Germinal center (tissue), 1 donor: ENCODE measurements at regions not wholly inside any gene's neighbourhood (a gene's known extent, or its start where the extent isn't known, plus 50 kb on each side); places are given as distances from the start of the nearest gene placed in this dataset.

Experiments used
- DNase-seq: peaks from one replicate; pipeline ENCODE4 v3.0.0; 2012; ENCODE audit warnings: mixed read lengths, low spot score

GRCh38 chrX:69305333-69306062 lies 140.2 kb upstream of the PJA1 start:
- DNase-seq, result no peak

- no peak for DNase-seq
Observed at GRCh38 chrX:69303231-69303630, 138.0 kb upstream of the PJA1 start.

DNA sequence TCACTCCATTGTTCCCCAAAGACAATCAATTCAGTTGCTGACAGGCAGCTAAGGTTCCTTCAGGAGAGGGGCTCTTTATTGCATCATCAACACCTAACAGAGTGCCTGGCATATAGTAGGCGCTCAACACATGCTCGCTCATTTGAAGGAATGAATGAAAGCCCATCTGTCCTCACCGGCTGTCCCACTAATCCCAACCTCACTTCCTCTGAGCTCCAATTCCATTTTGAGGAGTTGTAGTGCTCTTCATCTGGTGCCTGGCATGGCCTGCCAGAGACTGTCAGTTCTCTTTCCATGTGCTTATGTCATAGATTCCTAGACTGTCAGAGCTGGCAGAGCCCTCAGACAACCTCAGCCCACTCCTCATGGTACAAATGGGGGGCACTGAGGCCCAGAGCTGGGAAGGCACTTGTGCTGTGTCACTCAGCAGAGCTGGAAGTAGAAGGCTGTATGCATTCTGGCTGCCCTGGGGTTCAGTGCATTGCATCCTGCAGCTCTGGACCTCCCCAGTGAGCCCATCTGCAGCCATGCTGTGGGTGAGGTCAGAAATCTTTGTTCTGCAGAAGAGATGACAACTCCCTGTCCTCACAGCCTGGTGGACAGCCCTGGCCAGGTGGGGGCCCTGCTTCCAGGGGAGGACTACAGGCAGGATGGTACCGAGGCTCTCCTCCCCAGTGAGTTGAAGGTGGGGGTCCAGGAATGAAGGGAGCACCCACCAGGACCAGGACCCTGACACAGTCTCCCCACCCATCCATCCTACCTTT lies 134.9 kb upstream of the PJA1 start:
- DNase-seq, result no peak

- DNase-seq, result no peak
Observed at GRCh38 chrX:69299285-69299684, 134.0 kb upstream of the PJA1 start.

DNA sequence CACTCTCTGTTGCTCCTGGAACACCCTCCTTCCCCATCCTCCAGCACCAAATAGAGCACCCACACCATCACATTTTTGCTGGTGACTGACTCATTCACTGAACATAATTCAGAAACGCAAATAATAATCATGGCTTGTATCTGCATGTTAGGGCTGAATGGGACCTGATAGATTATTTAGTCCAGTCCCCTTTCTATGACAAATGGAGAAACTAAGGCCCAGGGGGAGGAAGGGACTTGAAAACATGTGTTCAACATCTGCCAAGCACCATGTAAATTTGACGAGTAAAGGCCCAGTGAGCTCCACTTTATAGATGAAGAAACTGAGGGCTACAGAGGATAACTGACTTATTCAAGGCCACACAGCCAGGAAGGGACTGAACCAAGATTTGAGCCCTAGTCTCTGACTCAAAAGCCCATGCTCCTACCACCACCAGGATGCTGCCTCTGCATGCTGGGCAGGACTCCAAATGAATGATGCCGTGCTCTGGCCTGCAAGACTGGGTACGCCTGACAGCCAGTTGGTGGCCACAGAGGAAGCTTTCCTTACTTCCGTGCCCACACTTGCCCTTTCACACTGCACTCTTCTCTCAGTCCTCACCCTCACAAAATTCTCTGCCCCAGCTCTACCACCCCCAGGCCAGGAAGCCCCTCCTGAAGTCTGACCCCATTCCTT lies 133.3 kb upstream of the PJA1 start:
- DNase-seq, result no peak

DNA sequence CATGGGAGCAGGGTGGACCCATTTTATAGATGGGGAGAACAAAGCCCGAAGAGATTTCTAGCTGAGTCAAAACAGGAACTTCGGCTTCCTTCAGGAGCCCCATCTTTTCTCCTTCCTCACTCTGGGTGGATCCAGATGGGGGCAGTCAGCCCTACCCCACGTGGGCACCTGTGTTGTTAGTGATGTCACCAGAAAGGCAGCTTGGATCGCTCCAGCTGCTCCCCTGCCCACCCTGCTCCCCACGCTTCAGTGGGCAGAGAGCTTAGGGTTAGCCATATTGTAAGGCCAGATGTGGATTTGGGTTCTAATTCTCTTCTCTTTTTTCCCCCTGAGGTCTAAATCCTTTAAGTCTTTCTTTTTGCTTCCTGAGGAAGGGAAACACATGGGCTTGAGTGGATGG lies 132.3 kb upstream of the PJA1 start:
- no peak for DNase-seq

DNA sequence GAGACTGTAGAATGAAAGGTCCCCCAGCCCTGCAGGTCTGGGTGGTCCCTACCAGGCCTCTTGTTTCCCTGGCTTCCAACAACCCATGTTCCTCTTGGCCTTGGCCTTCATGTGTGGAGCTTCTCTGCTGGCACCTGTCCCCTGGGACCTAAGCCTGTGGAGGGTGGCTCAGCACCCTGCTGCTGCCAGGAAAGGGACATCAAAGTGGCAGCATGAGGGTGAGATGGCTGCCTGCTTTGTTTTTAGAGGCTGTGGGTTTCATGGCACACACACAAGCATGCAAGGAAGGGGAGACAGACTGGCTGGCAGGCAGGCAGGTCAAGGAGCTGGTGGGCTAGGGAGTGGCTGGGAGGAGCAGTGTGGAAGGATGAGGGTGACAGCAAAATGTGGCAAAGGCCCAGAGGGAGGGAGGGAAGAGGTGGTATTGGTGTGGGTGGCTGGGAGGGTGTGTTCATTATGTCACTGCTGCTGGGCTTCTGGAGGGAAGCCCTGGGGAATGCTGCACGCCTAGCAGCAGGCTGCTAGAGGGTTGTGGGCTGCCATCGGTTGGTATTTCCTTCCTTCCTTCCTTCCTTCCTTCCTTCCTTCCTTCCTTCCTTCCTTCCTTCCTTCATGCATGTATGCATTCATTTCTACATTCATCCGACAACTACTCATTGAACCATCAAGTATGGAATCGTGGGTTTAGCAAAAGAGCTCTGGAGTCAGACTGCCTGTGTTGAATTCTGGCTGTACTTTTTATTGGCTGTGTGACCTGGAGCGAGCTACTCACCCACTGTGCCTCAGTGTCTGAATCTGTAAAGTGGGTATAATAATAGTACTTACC lies 128.7 kb upstream of the PJA1 start:
- no peak for DNase-seq

GRCh38 chrX:69291116-69291515 lies 125.9 kb upstream of the PJA1 start:
- DNase-seq, result no peak

- DNase-seq, result no peak
Observed at GRCh38 chrX:69290292-69290691, 125.0 kb upstream of the PJA1 start.

DNA sequence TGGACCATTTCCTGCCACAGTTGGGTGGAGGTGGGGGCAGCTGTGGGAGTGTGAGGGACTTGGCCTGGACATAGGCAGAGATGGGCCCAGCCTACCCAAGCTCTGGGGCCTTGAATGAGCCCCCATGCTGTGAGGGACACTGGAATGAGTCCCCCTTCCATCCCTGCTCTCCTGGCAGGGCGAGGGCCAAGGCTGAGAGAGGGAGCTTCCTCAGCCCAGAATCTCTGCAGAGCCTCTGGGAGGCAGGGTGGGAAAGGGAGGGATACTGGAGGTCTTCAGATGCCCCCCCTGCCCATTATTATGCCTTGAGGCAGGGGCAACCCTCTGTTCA lies 124.5 kb upstream of the PJA1 start:
- no peak for DNase-seq

DNA sequence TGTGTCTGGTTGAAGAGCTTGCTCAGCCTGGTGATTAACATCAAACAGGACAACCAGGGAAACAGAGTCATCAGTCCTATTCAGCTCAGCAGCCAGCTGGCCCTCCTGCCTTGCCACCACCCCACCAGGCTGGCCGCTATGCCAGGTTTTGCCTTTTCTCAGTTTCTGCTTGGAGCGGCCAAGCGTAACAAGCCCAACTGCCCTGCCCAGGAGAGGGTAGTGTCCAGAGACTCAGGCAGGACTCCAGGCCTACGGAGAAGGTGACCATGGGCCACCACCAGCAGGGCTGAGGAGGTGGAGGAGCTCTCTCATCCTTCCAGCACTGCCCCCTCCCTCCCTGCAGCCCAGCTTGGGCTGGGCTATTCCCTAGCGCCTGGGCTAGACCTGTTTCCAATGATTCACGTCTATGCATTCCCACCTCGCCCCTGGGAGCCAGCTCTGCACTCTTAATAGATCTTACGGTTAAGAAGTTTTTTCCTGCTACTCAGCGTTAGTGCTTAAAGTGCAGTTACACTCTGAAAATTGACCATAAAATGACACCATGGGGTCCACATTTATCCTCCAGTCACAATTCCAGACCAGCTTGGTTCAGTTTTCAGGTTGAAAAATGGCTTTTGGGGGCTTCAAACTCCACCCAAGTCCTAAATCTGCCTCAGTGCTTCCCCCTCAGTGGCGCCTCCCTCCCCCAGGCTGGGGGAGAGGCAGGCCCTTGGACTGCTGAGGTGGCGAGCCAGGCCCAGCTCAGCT lies 124.0 kb upstream of the PJA1 start:
- DNase-seq, result no peak

- DNase-seq, result no peak
Observed at GRCh38 chrX:69287095-69287494, 121.8 kb upstream of the PJA1 start.

DNA sequence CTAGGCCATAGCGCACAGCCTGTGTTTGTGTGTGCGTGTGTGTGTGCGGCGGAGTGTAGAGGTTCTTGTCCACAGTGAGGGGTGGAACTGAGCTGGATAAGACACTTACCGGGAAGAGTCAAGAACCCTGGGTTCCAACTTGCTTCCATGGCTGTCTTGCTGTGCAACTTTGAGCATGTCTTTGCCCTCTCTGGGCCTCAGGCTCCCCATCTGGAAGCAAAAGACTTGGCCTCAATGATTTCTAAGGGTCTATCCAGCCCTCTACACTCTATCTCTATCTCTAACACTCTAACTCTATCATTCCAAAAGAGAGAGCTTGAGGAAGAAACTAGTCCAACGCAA lies 121.3 kb upstream of the PJA1 start:
- DNase-seq, result no peak

- peak; percentile 55 for DNase-seq
Observed at GRCh38 chrX:69285881-69286564, 120.8 kb upstream of the PJA1 start.

DNA sequence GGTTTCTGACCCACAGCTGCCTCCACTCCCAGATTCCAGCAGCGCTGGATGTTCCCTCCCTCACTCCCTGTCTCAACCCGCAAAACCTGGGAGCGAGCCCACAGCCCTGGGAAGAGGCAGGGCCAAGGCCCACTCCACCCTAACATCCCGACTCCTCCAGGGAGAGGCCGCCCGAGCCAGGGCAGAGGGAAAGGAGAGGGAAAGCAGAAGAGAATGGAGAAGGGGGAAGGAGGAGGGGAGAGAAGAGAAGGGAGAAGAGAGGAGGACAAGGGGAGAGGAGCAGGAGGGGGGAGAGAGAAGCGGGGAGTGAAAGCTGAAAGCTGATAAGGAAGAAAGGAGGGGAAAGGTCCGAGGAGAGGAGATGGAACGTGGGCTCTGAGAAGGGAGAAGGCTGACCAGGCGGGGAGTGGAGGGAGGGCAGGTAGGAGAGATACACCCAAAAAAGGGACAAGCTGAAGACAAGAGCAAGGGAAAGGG lies 120.2 kb upstream of the PJA1 start:
- no peak for DNase-seq

GRCh38 chrX:69284491-69284890 lies 119.2 kb upstream of the PJA1 start:
- no peak for DNase-seq

DNA sequence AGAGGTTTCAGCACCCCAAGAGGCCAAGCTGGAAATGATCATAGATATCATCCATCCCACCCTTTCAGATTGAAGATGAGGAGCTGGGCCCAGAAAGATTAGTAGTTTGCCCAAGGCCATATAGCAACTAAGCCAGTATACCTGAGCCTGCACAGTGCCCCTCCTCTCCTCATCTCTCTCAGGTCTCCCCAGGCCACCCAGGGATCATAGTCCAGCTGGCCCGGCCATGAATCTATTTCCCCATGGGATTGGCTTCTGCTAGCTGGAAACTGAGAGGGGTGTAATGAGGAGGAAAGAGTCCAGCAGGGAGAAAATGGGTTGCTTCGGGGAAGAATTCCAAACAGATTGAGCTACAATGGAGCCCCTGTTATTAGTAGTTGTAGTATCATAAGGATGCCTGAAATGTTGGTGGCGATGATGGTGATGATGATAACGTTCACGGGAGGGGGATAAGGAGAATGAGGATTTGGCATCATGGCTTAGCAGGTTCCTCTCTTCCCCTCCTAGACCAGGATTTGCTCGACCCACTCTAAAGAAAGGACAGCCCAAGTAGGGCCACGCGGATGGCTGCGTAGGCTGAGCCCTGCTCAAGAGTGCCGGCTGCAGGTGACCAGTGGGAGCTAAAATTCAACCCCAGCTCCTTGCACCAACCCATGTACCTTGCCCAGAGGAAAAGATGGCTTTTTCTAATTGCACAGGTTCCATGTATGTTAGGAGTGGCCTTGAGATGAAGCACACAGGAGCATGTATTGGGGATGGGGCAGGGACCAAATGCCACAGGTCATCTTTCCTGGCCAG lies 117.8 kb upstream of the PJA1 start:
- DNase-seq, result no peak

DNA sequence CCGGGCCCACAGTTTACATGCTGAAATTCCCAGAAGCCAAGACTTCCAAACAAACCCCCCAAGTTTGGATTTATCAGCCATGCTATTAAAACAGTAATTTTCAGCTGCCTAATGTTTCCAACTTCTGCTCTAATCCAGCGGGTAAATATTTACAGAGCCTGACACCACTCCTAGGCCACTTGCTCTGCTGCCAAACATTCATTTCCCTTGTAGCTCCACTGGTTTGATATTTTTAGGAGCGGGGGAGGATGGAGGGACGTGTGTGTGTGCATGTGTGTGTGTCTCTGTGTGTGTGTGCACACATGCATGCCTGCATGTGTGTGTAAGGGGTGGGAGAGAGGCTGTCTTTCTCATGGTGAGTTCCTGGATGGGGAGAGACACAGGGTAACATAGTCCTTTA lies 115.7 kb upstream of the PJA1 start:
- DNase-seq, result no peak

- no peak for DNase-seq
Observed at GRCh38 chrX:69279234-69279633, 114.0 kb upstream of the PJA1 start.

DNA sequence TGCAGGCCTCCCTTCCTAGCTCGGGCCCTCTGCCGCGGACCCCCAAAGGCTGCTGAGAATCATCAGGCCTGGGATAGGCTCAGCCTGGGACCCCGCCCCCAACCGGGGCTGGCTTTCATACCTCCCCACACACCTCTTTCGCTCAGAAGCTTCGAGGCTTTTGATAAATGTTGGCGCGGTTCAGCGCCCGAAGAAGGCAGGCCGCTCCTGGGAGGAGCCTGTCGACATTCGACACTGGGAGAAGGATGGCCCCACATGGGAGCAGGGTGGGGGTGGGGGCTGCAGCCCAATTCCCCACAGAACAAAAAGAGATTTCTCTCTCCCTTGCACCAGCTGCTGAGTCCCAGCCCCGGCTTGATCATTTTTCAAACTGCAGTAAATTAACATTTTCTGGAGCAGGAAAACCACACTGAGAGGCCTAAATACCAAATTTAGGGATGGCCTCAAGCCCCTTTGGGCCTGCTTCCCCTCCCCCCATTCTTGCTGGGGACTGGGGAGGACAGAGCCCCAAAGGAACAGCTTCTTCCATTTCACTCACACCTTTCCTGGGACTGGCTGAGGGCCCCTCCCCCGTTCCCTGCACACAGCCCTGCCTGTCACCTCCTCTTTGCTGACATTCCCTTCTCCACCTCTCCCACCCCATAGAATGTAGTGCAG lies 112.9 kb upstream of the PJA1 start:
- no peak for DNase-seq
